ENCODE measurements at regions not wholly inside any gene's neighbourhood (a gene's known extent, or its start where the extent isn't known, plus 50 kb on each side); places are given as distances from the start of the nearest gene placed in this dataset.
"Not testable (repeated sequence)": the region's sequence is repeated elsewhere in the genome, so short reads cannot be mapped to it uniquely, and the experiment has no call there.

DNA sequence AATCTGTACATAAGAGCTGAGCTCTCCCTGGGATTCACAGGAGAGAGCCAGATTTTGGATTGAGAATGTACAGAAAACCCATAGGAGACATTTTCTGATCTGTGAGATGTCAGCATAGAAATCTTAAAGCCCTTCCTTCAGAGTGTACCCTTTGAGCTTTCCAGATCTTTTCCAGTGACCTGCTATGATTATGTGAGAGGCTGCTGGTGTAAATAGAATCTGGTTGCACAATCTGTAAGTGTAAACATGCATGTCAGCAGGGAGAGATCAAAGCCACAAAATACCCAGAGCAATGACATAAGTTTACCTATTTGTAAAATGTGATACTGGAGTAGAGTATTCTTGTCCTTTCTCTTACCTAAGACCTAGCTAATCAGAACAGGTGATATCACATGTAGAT, 471.9 kb downstream of the FOXD4L5 start:
- H3K36me3 ChIP-seq; H3K27ac ChIP-seq; H3K4me3 ChIP-seq; H3K27me3 ChIP-seq; H3K4me2 ChIP-seq; H3K4me1 ChIP-seq; H3K9ac ChIP-seq; H3K9me3 ChIP-seq (replicated peaks in 1 of 11); H4K20me1 ChIP-seq: not testable (repeated sequence)

DNA sequence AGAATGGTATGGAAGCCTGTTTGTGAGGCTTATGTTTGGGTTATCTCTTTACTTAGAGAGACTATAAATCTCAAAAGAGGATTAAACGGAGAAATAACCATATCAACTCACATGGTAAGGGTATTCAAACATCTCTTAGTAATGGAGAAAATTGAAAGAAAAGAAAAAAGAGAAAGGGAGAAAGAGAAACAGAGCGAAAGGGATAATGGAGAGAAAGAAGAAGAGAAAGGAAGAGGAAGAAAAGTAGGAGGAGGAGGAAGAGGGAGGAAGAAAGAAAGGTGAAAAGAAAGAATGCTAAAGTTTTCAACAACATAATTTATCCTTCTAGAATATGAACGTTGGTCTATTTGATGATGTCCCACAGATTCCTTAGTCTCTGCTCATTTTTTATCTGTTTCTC, 506.3 kb downstream of the FOXD4L5 start:
- H3K4me3 ChIP-seq; H4K20me1 ChIP-seq; H3K4me2 ChIP-seq; H3K9me3 ChIP-seq (replicated peaks in 1 of 11); H3K27ac ChIP-seq; H3K36me3 ChIP-seq; H3K4me1 ChIP-seq; H3K9ac ChIP-seq: not testable (repeated sequence)
- H3K27me3 ChIP-seq, result peaks cover 11 to 33% (median 27%) of the 10 kb centered on the region in 11 experiments

DNA sequence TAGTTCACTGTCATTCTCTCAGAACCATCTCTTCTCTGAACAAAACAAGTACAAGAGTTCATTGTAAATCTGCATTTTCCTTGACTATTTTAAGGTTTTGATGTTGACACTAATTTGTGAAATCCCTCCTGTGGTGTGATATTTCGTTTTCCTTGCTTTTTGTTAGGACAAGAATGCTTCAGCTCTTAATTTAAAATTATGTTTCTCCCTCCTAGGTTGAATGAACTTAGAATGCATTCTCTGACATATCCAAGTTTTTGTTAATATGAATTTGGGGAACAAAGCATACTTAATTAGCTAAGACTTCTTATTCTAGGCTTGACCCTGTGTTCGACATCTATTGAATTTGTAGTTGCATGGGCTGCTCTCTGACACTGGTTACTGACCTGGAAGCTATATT, 508.7 kb downstream of the FOXD4L5 start:
- not testable (repeated sequence) for H3K27ac ChIP-seq; H4K20me1 ChIP-seq; H3K36me3 ChIP-seq; H3K9me3 ChIP-seq (replicated peaks in 1 of 11); H3K4me1 ChIP-seq; H3K4me2 ChIP-seq; H3K4me3 ChIP-seq; H3K9ac ChIP-seq
- peaks cover 17 to 43% (median 37%) of the 10 kb centered on the region in 11 experiments for H3K27me3 ChIP-seq

DNA sequence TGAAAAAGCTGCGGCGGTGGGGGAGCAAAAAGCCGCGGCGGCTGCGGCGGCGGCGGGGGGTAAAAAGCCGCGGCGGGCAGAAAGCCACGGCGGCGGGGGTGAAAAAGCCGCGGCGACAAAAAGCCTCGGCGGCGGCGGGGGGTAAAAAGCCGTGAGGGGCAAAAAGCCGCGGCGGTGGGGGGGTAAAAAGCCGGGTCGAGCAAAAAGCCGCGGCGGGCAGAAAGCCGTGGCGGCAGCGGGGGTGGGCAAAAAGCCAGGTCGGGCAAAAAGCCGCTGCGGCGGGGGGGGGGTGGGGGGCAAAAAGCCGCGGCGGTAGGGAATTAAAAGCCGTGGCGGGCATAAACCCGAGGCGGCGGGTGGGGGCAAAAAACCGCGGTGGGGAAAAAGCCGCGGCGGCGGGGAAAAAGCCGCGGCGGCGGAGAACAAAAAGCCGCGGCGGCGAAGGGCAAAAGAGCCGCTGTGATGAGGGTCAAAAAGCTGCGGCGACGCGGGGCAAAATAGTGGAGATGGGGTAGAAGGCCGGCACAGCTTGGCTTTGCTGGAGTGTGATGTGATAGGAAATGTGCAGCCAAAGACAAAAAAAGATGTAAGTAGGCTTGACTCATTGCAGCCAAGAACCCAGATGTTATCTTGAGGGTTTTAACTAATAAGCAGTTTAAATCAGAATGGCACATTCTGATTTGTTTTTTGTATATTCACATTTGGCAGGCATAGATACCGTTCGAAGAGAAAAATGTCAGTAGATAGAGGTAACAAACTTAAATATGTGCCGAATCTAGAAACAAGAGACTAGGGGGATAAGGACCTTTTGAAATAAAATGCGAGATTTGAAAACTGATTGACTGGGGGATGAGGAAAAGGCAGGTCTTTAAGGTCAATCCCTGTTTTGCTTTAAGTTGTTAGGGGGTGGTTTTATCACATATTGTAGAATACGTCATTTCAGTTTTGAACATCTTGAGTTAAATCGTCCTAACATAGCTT, 509.9 kb downstream of the FOXD4L5 start:
- H3K27ac ChIP-seq; H3K9me3 ChIP-seq (replicated peaks in 1 of 11); H3K4me1 ChIP-seq; H3K9ac ChIP-seq; H3K36me3 ChIP-seq; H4K20me1 ChIP-seq: not testable (repeated sequence)
- Histone ChIP-seq H3K4me3 (peak overlapping the region in 3 of 10 experiments; percentile 35 to 53 (median 52); a peak in 4 of 20 replicates), H3K4me2 (peak overlapping the region in 2 of 11 experiments; percentile 52 to 59; a peak in 2 of 22 replicates), H3K27me3 (peaks cover 17 to 43% (median 37%) of the 10 kb centered on the region in 11 experiments)

DNA sequence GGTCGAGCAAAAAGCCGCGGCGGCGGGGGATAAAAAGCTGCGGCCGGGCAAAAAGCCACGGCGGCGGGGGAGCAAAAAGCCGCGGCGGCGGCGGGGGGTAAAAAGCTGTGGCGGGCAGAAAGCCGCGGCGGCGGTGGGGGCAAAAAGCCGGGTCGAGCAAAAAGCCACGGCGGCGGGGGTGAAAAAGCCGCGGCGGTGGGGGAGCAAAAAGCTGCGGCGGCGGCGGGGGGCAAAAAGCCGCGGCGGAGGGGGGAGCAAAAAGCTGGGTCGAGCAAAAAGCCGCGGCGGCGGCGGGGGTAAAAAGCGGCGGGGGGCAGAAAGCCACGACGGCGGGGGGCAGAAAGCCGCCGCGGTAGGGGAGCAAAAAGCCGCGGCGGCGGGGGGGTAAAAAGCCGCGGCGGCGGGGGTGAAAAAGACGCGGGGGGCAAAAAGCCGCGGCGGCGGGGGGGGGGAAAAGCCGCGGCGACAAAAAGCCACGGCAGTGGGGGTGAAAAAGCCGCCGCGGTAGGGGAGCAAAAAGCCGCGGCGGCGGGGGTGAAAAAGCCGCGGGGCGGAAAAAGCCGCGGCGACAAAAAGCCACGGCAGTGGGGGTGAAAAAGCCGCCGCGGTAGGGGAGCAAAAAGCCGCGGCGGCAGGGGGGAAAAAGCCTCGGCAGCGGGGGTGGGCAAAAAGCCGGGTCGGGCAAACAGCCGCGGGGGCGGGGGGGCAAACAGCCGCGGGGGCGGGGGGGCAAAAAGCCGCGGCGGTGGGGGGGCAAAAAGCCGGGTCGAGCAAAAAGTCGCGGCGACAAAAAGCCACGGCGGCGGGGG, 510.8 kb downstream of the FOXD4L5 start:
- H3K27ac ChIP-seq; H3K4me1 ChIP-seq; H3K36me3 ChIP-seq; H3K9ac ChIP-seq; H4K20me1 ChIP-seq; H3K9me3 ChIP-seq (replicated peaks in 1 of 11): not testable (repeated sequence)
- peak overlapping the region in 9 of 11 experiments; percentile 16 to 47 (median 34); a peak in 9 of 22 replicates for H3K4me2 ChIP-seq
- peaks cover 17 to 43% (median 37%) of the 10 kb centered on the region in 11 experiments for H3K27me3 ChIP-seq
- H3K4me3 ChIP-seq, result peak overlapping the region; percentile 19 to 61 (median 42); a peak in 16 of 20 replicates

DNA sequence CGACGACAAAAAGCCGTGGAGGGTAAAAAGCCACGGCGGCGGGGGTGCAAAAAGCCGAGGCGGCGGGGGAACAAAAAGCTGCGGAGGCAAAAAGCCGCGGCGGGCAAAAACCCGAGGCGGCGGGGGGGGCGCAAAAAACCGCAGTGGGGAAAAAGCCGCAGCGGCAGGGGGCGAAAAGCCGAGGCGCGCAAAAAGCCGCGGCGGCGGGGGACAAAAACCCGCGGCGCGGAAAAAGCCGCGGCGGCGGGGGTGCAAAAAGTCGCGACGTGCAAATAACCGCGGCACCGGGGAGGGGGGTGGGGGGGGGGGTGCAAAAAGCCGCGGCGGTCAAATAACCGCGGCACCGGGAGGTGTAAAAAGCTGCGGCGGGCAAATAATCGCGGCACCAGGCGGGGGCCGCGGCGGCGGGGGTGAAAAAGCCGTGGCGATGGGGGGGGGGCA, 511.5 kb downstream of the FOXD4L5 start:
- no peaks in the 10 kb centered on the region for H3K36me3 ChIP-seq
- H3K27me3 ChIP-seq, result peaks cover 17 to 40% (median 37%) of the 10 kb centered on the region in 11 experiments
- peak overlapping the region; percentile 19 to 61 (median 42); a peak in 14 of 20 replicates for H3K4me3 ChIP-seq
- no peak for TF ChIP-seq Cebpa-rat (IDR thresholded peaks at IDR 0.05)
- no peak overlapping the region for H3K9ac ChIP-seq
- no peak overlapping the region for H3K27ac ChIP-seq
- peak overlapping the region in 8 of 11 experiments; percentile 16 to 47 (median 39); a peak in 8 of 22 replicates for H3K4me2 ChIP-seq
- no peaks in the 10 kb centered on the region for H3K4me1 ChIP-seq
- H4K20me1 ChIP-seq, result no peaks in the 10 kb centered on the region
- H3K9me3 ChIP-seq (replicated peaks in 1 of 11), result no peaks in the 10 kb centered on the region

DNA sequence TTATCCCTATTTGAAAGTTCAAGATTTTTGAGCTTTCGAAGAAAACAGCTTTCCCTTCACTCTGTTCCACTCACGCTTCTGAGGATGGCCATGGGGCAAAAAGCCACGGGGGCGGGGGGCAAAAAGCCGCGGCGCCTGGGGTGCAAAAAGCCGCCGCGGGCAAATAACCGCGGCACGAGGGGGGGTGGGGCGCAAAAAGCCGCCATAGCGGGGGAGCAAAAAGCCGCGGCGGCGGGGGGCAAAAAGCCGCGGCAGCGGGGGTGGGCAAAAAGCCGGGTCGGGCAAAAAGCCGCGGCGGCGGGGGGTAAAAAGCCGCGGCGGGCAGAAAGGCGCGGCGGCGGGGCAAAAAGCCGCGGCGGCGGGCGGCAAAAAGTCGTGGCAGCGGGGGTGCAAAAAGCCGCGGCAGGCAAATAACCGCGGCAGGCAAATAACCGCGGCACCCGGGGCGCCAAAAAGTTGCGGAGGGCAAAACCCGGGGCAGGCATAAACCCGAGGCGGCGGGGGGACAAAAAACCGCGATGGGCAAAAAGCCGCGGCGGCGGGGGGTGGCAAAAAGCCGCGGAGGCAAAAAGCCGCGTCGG, 512.2 kb downstream of the FOXD4L5 start:
- peak overlapping the region in 4 of 11 experiments; percentile 38 to 50 (median 48); a peak in 6 of 22 replicates for H3K4me2 ChIP-seq

DNA sequence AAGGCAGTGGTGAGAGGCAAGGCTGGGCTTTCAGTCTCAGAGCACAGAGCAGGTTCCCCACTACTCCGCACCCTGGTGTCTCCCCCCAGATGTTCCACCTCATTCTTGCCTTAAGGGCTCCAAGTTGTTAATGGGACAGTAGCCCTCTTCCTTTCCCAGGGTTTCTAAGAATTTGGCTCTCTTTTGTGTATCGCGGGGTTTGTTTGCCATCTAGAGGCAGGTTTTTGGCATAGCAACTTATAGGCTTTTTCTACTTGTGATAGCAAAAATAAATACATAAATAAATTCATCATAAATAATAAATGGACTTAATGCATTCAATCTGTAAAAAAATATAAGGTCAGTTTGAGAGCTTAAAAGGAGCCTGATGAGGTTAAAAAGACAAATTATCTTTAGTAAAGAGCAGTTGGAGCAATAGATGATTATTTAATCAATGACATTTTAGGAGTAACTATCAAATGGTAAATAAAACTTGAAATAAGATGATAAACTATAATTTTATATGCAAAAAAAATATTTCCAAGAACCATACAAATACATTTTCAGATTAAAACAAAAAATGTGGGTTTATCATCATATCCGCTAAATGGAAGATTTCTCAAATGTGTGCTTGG, 512.8 kb downstream of the FOXD4L5 start:
- H3K9me3 ChIP-seq (replicated peaks in 1 of 11); H3K36me3 ChIP-seq: not testable (repeated sequence)

More for the DNA sequence above, 512.2 kb downstream of the FOXD4L5 start:
- H3K27me3 ChIP-seq, result peaks cover 17 to 40% (median 37%) of the 10 kb centered on the region in 11 experiments
- not testable (repeated sequence) for H3K9ac ChIP-seq; H3K36me3 ChIP-seq; H3K9me3 ChIP-seq (replicated peaks in 1 of 11); H3K27ac ChIP-seq; H4K20me1 ChIP-seq; H3K4me1 ChIP-seq
- H3K4me3 ChIP-seq, result peak overlapping the region in 6 of 10 experiments; percentile 29 to 58 (median 46); a peak in 7 of 20 replicates

More for the DNA sequence above, 512.8 kb downstream of the FOXD4L5 start:
- not testable (repeated sequence) for H3K4me2 ChIP-seq, H3K27ac ChIP-seq, H3K9ac ChIP-seq, H3K4me1 ChIP-seq, H4K20me1 ChIP-seq, H3K4me3 ChIP-seq
- H3K27me3 ChIP-seq, result peaks cover 17 to 40% (median 36%) of the 10 kb centered on the region in 11 experiments
